ENCODE measurements at regions not wholly inside any gene's neighbourhood (a gene's known extent, or its start where the extent isn't known, plus 50 kb on each side); places are given as distances from the start of the nearest gene placed in this dataset.

DNA sequence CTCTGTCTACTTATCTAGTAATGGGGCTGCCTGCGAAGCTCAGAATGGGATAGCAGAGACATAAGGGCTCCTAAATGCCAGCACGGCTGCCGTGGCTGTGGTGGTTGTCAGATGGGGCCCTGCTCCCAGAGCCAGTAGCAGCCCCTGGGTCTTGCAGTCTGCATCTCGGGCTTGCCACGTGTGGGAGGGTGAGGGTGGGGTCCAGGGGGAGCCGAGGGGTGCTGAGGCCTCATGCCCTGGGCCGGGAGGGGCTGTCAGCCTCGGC lies 88.8 kb upstream of the GSE1 start:
- Histone ChIP-seq H3K27me3 (ENCODE audit: control insufficient read depth, insufficient read depth, low read length) (no peaks in the 10 kb centered on the region), H3K36me3 (ENCODE audit: control insufficient read depth, insufficient read depth, low read length) (peaks cover 3% of the 10 kb centered on the region; the same call in 1 of the 2 replicates), H3K4me3 (ENCODE audit: low read depth, low read length) (no peak overlapping the region)
- POLR2A ChIA-PET, result no interaction called here
- CTCF ChIA-PET, result no interaction called here
- TF ChIP-seq, protein P1, sequence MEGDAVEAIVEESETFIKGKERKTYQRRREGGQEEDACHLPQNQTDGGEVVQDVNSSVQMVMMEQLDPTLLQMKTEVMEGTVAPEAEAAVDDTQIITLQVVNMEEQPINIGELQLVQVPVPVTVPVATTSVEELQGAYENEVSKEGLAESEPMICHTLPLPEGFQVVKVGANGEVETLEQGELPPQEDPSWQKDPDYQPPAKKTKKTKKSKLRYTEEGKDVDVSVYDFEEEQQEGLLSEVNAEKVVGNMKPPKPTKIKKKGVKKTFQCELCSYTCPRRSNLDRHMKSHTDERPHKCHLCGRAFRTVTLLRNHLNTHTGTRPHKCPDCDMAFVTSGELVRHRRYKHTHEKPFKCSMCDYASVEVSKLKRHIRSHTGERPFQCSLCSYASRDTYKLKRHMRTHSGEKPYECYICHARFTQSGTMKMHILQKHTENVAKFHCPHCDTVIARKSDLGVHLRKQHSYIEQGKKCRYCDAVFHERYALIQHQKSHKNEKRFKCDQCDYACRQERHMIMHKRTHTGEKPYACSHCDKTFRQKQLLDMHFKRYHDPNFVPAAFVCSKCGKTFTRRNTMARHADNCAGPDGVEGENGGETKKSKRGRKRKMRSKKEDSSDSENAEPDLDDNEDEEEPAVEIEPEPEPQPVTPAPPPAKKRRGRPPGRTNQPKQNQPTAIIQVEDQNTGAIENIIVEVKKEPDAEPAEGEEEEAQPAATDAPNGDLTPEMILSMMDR (IDR thresholded peaks at IDR 0.05; ENCODE audit: insufficient read depth, low read depth, low read length), result no peak
- DNase-seq (ENCODE audit: low read depth), result no peak

DNA sequence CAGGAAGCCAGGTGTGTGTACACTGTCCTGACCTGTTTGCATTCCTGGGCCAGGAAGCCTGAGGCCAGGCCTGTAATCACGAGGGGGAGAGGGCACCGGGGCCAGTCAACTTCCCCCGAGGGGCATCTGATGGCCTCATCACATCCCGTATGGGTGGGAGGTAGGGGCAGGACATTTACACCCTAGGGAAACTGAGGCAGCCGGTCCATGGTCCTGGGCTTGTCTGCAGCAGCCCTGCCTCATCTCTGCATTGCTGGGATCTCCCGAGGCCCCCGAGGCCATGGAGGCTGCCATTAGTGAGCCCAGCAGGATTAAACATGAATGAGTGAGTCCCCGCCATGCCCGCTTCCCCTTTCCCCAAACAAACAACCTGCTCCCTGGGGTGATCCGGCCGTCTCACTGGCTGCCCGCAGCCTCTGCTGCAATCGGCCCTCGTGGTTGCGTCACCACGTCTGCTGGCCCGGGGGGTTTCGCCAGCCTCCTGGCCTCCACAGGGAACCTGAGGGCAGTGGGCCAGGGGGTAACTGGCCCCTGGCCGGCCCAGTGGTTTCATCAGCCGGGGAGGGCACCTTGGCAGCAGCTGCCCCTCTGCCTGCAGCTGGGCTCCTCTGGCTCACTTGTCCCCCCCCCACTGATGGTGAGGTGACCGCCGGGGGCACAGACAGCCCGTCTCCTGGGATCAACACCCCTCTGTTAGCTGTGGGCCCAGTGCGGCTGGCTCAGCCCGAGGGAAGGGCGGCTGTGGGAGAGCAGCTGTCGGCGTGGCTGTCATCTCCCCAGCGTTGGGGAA lies 88.3 kb upstream of the GSE1 start:
- H3K27me3 ChIP-seq (ENCODE audit: control insufficient read depth, insufficient read depth, low read length), result no peaks in the 10 kb centered on the region
- TF ChIP-seq, protein P1 (IDR thresholded peaks at IDR 0.05; ENCODE audit: insufficient read depth, low read depth, low read length), result no peak
- POLR2A ChIA-PET, result no interaction called here
- no peaks in the 10 kb centered on the region for H3K36me3 ChIP-seq (ENCODE audit: control insufficient read depth, insufficient read depth, low read length)
- CTCF ChIA-PET, result interaction anchor here (0.8 to 1.4 kb wide), 3 partner anchors 11 to 86 kb away, joined by 3 read pairs; no protein-coding TSS in a partner anchor
- no peak overlapping the region for H3K4me3 ChIP-seq (ENCODE audit: low read depth, low read length)
- DNase-seq (ENCODE audit: low read depth), result no peak

DNA sequence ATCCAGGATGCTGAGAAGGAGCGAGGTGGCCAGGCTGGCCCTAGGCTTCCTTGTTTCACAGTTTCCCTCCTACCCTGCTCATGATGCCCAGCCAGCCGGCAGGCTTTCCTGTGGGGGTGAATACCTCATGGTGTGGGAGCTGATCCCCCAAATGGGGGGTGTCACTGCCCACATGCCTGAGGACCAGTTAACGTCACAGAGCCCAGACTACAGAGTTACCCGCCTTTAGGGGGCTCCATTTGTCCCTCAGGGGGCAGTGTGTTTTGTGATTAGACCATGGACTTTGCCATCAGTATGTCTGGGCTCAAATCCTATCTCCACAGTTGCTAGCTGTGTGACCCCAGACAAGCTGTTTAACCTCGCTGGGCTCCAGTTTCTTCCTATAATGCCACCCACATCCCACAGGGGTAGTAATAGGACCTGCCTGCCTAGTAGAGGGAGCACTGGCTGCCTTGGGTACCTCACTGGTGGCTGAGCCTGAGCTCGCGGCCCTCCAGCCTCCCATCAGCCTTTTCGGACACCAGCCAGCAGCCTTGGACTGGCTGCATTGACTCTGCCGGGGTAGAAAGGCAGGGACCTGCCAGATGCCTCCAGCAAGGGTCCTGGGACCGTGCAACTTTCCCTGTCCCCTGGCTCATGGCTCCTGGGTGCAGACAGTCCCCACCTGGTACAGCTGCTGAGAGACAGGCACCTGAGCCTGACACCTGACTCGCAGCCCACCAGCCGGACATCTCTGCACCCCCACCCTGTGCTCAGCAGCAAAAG lies 87.5 kb upstream of the GSE1 start:
- CTCF ChIA-PET, result interaction anchor here (0.8 to 1.4 kb wide), 5 partner anchors 10 to 85 kb away, joined by 3 read pairs; no protein-coding TSS in a partner anchor
- TF ChIP-seq, protein P1 (IDR thresholded peaks at IDR 0.05; ENCODE audit: insufficient read depth, low read depth, low read length), result no peak

DNA sequence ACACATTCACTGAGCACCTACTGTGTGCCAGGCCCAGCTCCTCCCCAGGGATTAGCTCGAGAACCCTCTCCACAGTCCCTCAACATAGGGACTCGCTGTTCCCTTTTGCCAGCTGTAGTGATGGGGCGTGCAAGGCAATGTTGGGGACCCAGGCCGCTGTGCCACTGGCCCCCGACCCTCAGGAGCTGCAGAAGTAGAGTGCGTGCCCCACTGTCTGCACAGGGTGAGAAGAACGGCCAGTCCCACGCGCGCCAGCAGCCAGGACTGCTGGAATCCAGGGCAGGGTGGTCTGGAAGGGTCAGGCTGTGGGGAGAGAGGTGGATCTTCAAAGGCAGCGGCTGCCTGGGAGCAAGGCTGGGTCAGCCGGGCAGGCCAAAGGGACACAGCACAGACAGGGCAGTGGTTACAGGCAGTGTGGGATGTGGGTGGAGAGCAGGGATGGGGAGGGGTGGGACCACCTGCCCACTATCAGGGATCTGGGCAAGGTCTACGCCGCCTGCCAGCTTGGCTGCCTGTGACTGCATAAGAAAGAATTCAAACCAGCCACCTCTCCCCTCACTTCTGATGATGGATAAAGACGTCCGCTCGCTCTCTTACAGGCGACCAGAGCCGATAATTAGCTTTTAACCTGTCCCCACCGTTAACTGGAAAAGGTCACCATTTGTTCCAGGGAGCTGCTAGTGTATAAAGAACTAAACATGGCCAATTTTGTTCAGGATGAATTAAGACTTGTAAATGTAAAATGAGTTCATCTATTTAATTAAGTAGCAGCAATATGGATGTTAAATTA lies 86.7 kb upstream of the GSE1 start:
- TF ChIP-seq, protein P1 (IDR thresholded peaks at IDR 0.05; ENCODE audit: insufficient read depth, low read depth, low read length), result no peak
- no peak for DNase-seq (ENCODE audit: low read depth)
- no peaks in the 10 kb centered on the region for H3K36me3 ChIP-seq (ENCODE audit: control insufficient read depth, insufficient read depth, low read length)
- no peaks in the 10 kb centered on the region for H3K27me3 ChIP-seq (ENCODE audit: control insufficient read depth, insufficient read depth, low read length)
- ChIA-PET CTCF (interaction anchor here (0.9 to 1.4 kb wide), 3 partner anchors 10 to 84 kb away, joined by 3 read pairs; no protein-coding TSS in a partner anchor), POLR2A (no interaction called here)
- no peak overlapping the region for H3K4me3 ChIP-seq (ENCODE audit: low read depth, low read length)

More for the DNA sequence above, 87.5 kb upstream of the GSE1 start:
- Histone ChIP-seq H3K36me3 (ENCODE audit: control insufficient read depth, insufficient read depth, low read length) (no peaks in the 10 kb centered on the region), H3K27me3 (ENCODE audit: control insufficient read depth, insufficient read depth, low read length) (no peaks in the 10 kb centered on the region), H3K4me3 (ENCODE audit: low read depth, low read length) (no peak overlapping the region)
- no peak for DNase-seq (ENCODE audit: low read depth)
- POLR2A ChIA-PET, result no interaction called here

Measured in BJ (cell line).